ENCODE measurements at regions not wholly inside any gene's neighbourhood (a gene's known extent, or its start where the extent isn't known, plus 50 kb on each side); places are given as distances from the start of the nearest gene placed in this dataset.

- TF ChIP-seq CTCF (IDR thresholded peaks at IDR 0.05): no peak
- TF ChIP-seq POLR2A (IDR thresholded peaks at IDR 0.05): no peak
Observed at GRCh38 chr12:5180496-5180895, 136.8 kb downstream of the KCNA5 start.

Measured in adrenal gland (tissue), 5 donors.